OCI-LY7 (cell line): ENCODE measurements at regions not wholly inside any gene's neighbourhood (a gene's known extent, or its start where the extent isn't known, plus 50 kb on each side); places are given as distances from the start of the nearest gene placed in this dataset.

Experiments used
- EZH2phosphoT487 ChIP-seq: fragments of 200-600 bp; sonication (generic); IDR thresholded peaks from 2 replicates; pipeline ENCODE4 v1.6.1; 2018; ENCODE audit warnings: low read depth, borderline replicate concordance, mild to moderate bottlenecking, mixed run types, antibody characterized with exemption, low read length, moderate library complexity, mixed read lengths
- TF ChIP-seq, protein P1 (sequence below): fragments of 200-600 bp; sonication (generic); conservative IDR thresholded peaks from 2 replicates; pipeline ENCODE4 v1.5.1; 2014; ENCODE audit warnings: mild to moderate bottlenecking, antibody characterized with exemption, low read length, moderate library complexity, mixed read lengths

- TF ChIP-seq, protein P1, sequence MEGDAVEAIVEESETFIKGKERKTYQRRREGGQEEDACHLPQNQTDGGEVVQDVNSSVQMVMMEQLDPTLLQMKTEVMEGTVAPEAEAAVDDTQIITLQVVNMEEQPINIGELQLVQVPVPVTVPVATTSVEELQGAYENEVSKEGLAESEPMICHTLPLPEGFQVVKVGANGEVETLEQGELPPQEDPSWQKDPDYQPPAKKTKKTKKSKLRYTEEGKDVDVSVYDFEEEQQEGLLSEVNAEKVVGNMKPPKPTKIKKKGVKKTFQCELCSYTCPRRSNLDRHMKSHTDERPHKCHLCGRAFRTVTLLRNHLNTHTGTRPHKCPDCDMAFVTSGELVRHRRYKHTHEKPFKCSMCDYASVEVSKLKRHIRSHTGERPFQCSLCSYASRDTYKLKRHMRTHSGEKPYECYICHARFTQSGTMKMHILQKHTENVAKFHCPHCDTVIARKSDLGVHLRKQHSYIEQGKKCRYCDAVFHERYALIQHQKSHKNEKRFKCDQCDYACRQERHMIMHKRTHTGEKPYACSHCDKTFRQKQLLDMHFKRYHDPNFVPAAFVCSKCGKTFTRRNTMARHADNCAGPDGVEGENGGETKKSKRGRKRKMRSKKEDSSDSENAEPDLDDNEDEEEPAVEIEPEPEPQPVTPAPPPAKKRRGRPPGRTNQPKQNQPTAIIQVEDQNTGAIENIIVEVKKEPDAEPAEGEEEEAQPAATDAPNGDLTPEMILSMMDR: no peak
- no peak for TF ChIP-seq EZH2phosphoT487
Measured at GRCh38 chr16:27600381-27600780, 50.4 kb downstream of the KATNIP start.
